ENCODE measurements at regions not wholly inside any gene's neighbourhood (a gene's known extent, or its start where the extent isn't known, plus 50 kb on each side); places are given as distances from the start of the nearest gene placed in this dataset.

- Histone ChIP-seq H3K4me3 (ENCODE audit: control insufficient read depth in 2 of 3, extremely low read depth in 1 of 3, insufficient read depth in 2 of 3, low read depth in 1 of 3, low read length in 3 of 3) (no peak overlapping the region), H4K20me1 (ENCODE audit: control insufficient read depth, extremely low read depth, insufficient read depth, low read length) (no peaks in the 10 kb centered on the region), H3K27me3 (ENCODE audit: control insufficient read depth, extremely low read depth, insufficient read depth, low read length) (no peaks in the 10 kb centered on the region), H3K9me3 (ENCODE audit: control insufficient read depth, low read depth, low read length) (no peaks in the 10 kb centered on the region), H3K9ac (ENCODE audit: control insufficient read depth, extremely low read depth, insufficient read depth, low read length) (no peak overlapping the region), H3K4me1 (ENCODE audit: control insufficient read depth, extremely low read depth, insufficient read depth, low read length) (peaks cover 15% of the 10 kb centered on the region), H3K27ac (ENCODE audit: control insufficient read depth, insufficient read depth, low read length) (no peak overlapping the region), H3K79me2 (ENCODE audit: control insufficient read depth, insufficient read depth, low read length) (no peaks in the 10 kb centered on the region), H3K9me1 (ENCODE audit: control insufficient read depth, extremely low read depth, insufficient read depth, low read length) (no peaks in the 10 kb centered on the region), H2AFZ (ENCODE audit: control insufficient read depth, low read length) (peak overlapping the region; percentile 42), H3K36me3 (ENCODE audit: control insufficient read depth in 2 of 2, extremely low read depth in 1 of 2, insufficient read depth in 2 of 2, low read length in 2 of 2) (no peaks in the 10 kb centered on the region), H3K4me2 (ENCODE audit: control insufficient read depth, extremely low read depth, insufficient read depth, low read depth, low read length) (peak overlapping the region; percentile 31)
- DNase-seq (ENCODE audit: low read depth, low spot score): no peak
- peak; percentile 48 for FAIRE-seq
- dilution Hi-C loops (cut with MboI; ENCODE audit: extremely low pct_ligation_motif_present, low sequenced_read_pairs): no loop called here
- TF ChIP-seq CTCF (optimal IDR thresholded peaks at IDR 0.05 in 1 of 3, IDR thresholded peaks at IDR 0.05 in 1 of 3, conservative IDR thresholded peaks at IDR 0.05 in 1 of 3; ENCODE audit: extremely low read depth in 1 of 3, insufficient read depth in 2 of 3, low read length in 3 of 3) (no peak), EZH2 (IDR thresholded peaks at IDR 0.05; ENCODE audit: low read length) (no peak)
These were observed 105.1 kb upstream of the FOXN2 start for GRCh38 chr2:48209214-48209885.

- no peak overlapping the region for H3K9ac ChIP-seq (ENCODE audit: control insufficient read depth, extremely low read depth, insufficient read depth, low read length)
- H4K20me1 ChIP-seq (ENCODE audit: control insufficient read depth, extremely low read depth, insufficient read depth, low read length): no peaks in the 10 kb centered on the region
- H3K36me3 ChIP-seq (ENCODE audit: control insufficient read depth in 2 of 2, extremely low read depth in 1 of 2, insufficient read depth in 2 of 2, low read length in 2 of 2): no peaks in the 10 kb centered on the region
- H3K79me2 ChIP-seq (ENCODE audit: control insufficient read depth, insufficient read depth, low read length): no peaks in the 10 kb centered on the region
- DNase-seq (ENCODE audit: low read depth, low spot score): no peak
- no peak overlapping the region for H3K27ac ChIP-seq (ENCODE audit: control insufficient read depth, insufficient read depth, low read length)
- H3K4me3 ChIP-seq (ENCODE audit: control insufficient read depth in 2 of 3, extremely low read depth in 1 of 3, insufficient read depth in 2 of 3, low read depth in 1 of 3, low read length in 3 of 3): no peak overlapping the region
- peaks cover 15% of the 10 kb centered on the region for H3K4me1 ChIP-seq (ENCODE audit: control insufficient read depth, extremely low read depth, insufficient read depth, low read length)
- H3K4me2 ChIP-seq (ENCODE audit: control insufficient read depth, extremely low read depth, insufficient read depth, low read depth, low read length): no peak overlapping the region
- no peaks in the 10 kb centered on the region for H3K9me3 ChIP-seq (ENCODE audit: control insufficient read depth, low read depth, low read length)
- H3K27me3 ChIP-seq (ENCODE audit: control insufficient read depth, extremely low read depth, insufficient read depth, low read length): no peaks in the 10 kb centered on the region
- no peak overlapping the region for H2AFZ ChIP-seq (ENCODE audit: control insufficient read depth, low read length)
- no peaks in the 10 kb centered on the region for H3K9me1 ChIP-seq (ENCODE audit: control insufficient read depth, extremely low read depth, insufficient read depth, low read length)
- TF ChIP-seq CTCF (optimal IDR thresholded peaks at IDR 0.05 in 1 of 3, IDR thresholded peaks at IDR 0.05 in 1 of 3, conservative IDR thresholded peaks at IDR 0.05 in 1 of 3; ENCODE audit: extremely low read depth in 1 of 3, insufficient read depth in 2 of 3, low read length in 3 of 3) (no peak), EZH2 (IDR thresholded peaks at IDR 0.05; ENCODE audit: low read length) (no peak)
- FAIRE-seq: no peak
- dilution Hi-C loops (cut with MboI; ENCODE audit: extremely low pct_ligation_motif_present, low sequenced_read_pairs): no loop called here
These were observed 104.3 kb upstream of the FOXN2 start for GRCh38 chr2:48210189-48210588.
